GM12878 (cell line): ENCODE measurements at regions not wholly inside any gene's neighbourhood (a gene's known extent, or its start where the extent isn't known, plus 50 kb on each side); places are given as distances from the start of the nearest gene placed in this dataset.

Experiments used
- ATAC-seq: fragments of 200-7000 bp; cut with Tn5 transposase; 3 replicates; pipeline ENCODE4 v1.9.1; 2020; ENCODE audit warnings: mild to moderate bottlenecking, moderate library complexity
- BruUV-seq: library from RNA; stranded (reverse); fragments of 400-500 nt; replicated peaks from 2 replicates; lab custom pipeline; 2021; lab: Mats Ljungman, UMichigan
- CTCF ChIA-PET: fragments of 300-600 bp; sonication (Branson Sonifier 250); formaldehyde crosslinking; extraction: SDS; loops from one replicate; lab custom pipeline; 2021; ENCODE audit warnings: inconsistent platforms; lab: Yijun Ruan, JAX
- POLR2A ChIA-PET: fragments of 350-600 bp; formaldehyde crosslinking; extraction: SDS; loops from one replicate; lab custom pipeline; 2021; ENCODE audit warnings: inconsistent platforms; lab: Charles Lee
- RAD21 ChIA-PET: fragments of 300-600 bp; sonication (Branson Sonifier 250); formaldehyde crosslinking; loops from one replicate; lab custom pipeline; 2023; ENCODE audit warnings: antibody characterized with exemption; ENCODE audit not compliant: unreplicated experiment; lab: Charles Lee
- SMC1A ChIA-PET: fragments of 300-600 bp; sonication (Branson Sonifier 250); formaldehyde crosslinking; loops from one replicate; lab custom pipeline; 2023; ENCODE audit not compliant: unreplicated experiment, uncharacterized antibody; lab: Charles Lee
- DNase-seq: peaks from one replicate; pipeline ENCODE4 v3.0.0-alpha.2; 2011; ENCODE audit warnings: low read depth, low spot score
- FAIRE-seq: peaks from 3 replicates; lab custom pipeline; 2011; peaks lifted over from hg19 to GRCh38; lab: Jason Lieb, UNC
- H2AFZ ChIP-seq: 2 replicates; pipeline ENCODE4 v1.6.0; 2011; ENCODE audit warnings: low read depth, low read length, control low read depth; ENCODE audit not compliant: control insufficient read depth
- H3K27ac ChIP-seq: 2 replicates; pipeline ENCODE4 v1.5.1; 2011; ENCODE audit warnings: control low read depth; ENCODE audit not compliant: control insufficient read depth, insufficient read depth
- H3K27me3 ChIP-seq, 2 experiments: replicated peaks in 1 of 2; 2 replicates each; pipeline versions ENCODE4 v1.6.0 to v1.6.1; 2011; ENCODE audit warnings: low read length in 1 of 2; ENCODE audit not compliant: control insufficient read depth in 2 of 2, insufficient read depth in 2 of 2
- H3K36me3 ChIP-seq, 2 experiments: 2 replicates each; pipeline ENCODE4 v1.5.1; 2011; ENCODE audit warnings: low read length in 1 of 2; ENCODE audit not compliant: control insufficient read depth in 2 of 2, insufficient read depth in 2 of 2
- H3K4me1 ChIP-seq: 2 replicates; pipeline ENCODE4 v1.6.1; 2011; ENCODE audit warnings: mild to moderate bottlenecking, low read length, moderate library complexity, mixed read lengths; ENCODE audit not compliant: control insufficient read depth, insufficient read depth
- H3K4me2 ChIP-seq: 2 replicates; pipeline ENCODE4 v1.6.0; 2011; ENCODE audit warnings: control low read depth; ENCODE audit not compliant: control insufficient read depth, insufficient read depth
- H3K4me3 ChIP-seq: fragments of 200-600 bp; sonication (generic); 2 replicates; pipeline ENCODE4 v1.5.1; 2016
- H3K79me2 ChIP-seq: 2 replicates; pipeline ENCODE4 v1.6.0; 2011; ENCODE audit warnings: low read length; ENCODE audit not compliant: control insufficient read depth, insufficient read depth
- H3K9ac ChIP-seq: 2 replicates; pipeline ENCODE4 v1.8.0; 2011; ENCODE audit warnings: low read length, control low read depth, mixed read lengths; ENCODE audit not compliant: control insufficient read depth, insufficient read depth
- H3K9me3 ChIP-seq: replicated peaks from 3 replicates; pipeline ENCODE4 v1.5.1; 2011; ENCODE audit warnings: mild to moderate bottlenecking, low read length; ENCODE audit not compliant: control insufficient read depth, insufficient read depth
- H4K20me1 ChIP-seq: 2 replicates; pipeline ENCODE4 v1.6.0; 2011; ENCODE audit not compliant: control insufficient read depth, insufficient read depth
- CHD4 ChIP-seq: fragments of 200-600 bp; sonication (generic); IDR thresholded peaks from 2 replicates; pipeline ENCODE4 v1.6.1; 2016; ENCODE audit warnings: mild to moderate bottlenecking
- MXI1 ChIP-seq: fragments of 150-350 bp; IDR thresholded peaks from 2 replicates; pipeline ENCODE4 v1.6.1; 2011; ENCODE audit warnings: low read depth, mild to moderate bottlenecking, inconsistent platforms, low read length, improper control_type of control experiment
- REST ChIP-seq: IDR thresholded peaks from 2 replicates; pipeline ENCODE4 v1.6.1; 2012; ENCODE audit warnings: mild to moderate bottlenecking, low read depth, low read length
- SMAD1 ChIP-seq: fragments of 450-650 bp; IDR thresholded peaks from 2 replicates; pipeline ENCODE4 v1.6.1; 2018; ENCODE audit warnings: mild to moderate bottlenecking, low read depth; ENCODE audit not compliant: partially characterized antibody
- STAT1 ChIP-seq: fragments of 450-650 bp; conservative IDR thresholded peaks from 2 replicates; pipeline ENCODE4 v1.6.1; 2014; ENCODE audit warnings: antibody characterized with exemption, mild to moderate bottlenecking
- TARDBP ChIP-seq: IDR thresholded peaks from 2 replicates; pipeline ENCODE4 v1.6.1; 2016; ENCODE audit warnings: borderline replicate concordance
- ZNF592 ChIP-seq: fragments of 450-650 bp; IDR thresholded peaks from 2 replicates; pipeline ENCODE4 v1.6.1; 2017; ENCODE audit warnings: mild to moderate bottlenecking, moderate library complexity
- WGBS: methylation state at CpG from one replicate; pipeline ENCODE4 v1.1.6; 2016; ENCODE audit warnings: low lambda C conversion rate; ENCODE audit not compliant: insufficient replicate concordance, insufficient coverage; ENCODE audit errors: missing lambda C conversion rate; 5-methylcytosine and 5-hydroxymethylcytosine counted together
- in situ Hi-C: fragments of 300-500 bp; cut with MboI; formaldehyde crosslinking; loops from 9 replicates; pipeline ENCODE4 v1.14.3; 2018; ENCODE audit warnings: mixed read lengths
- intact Hi-C: fragments of 100-400 bp; cut with micrococcal nuclease; formaldehyde crosslinking; loops from one replicate; pipeline ENCODE4 v1.14.2; 2022; ENCODE audit not compliant: unreplicated experiment

GRCh38 chr15:75790631-75791336 lies 52.5 kb upstream of the UBE2Q2 start:
- H2AFZ ChIP-seq, result no peak overlapping the region
- ATAC-seq (no peak), FAIRE-seq (no peak), DNase-seq (no peak)
- H3K9me3 ChIP-seq, result no peaks in the 10 kb centered on the region
- no TSS peak for BruUV-seq
- no peaks in the 10 kb centered on the region for H3K36me3 ChIP-seq
- H3K9ac ChIP-seq, result no peak overlapping the region
- no peaks in the 10 kb centered on the region; a peak in 2 of 4 replicates for H3K27me3 ChIP-seq
- no peak for TF ChIP-seq ZNF592
- TF ChIP-seq CHD4, result no peak
- no peak for TF ChIP-seq TARDBP
- no peak for TF ChIP-seq STAT1
- TF ChIP-seq MXI1, result no peak
- no peak for TF ChIP-seq SMAD1
- no peak for TF ChIP-seq REST
- RAD21 ChIA-PET, result interaction anchor here (0.6 kb wide), 1 partner anchor 52 kb away, joined by 3 read pairs; no protein-coding TSS in a partner anchor
- H3K4me2 ChIP-seq, result no peak overlapping the region
- no peak overlapping the region for H3K27ac ChIP-seq
- H4K20me1 ChIP-seq, result no peaks in the 10 kb centered on the region
- H3K4me3 ChIP-seq, result no peak overlapping the region
- SMC1A ChIA-PET, result no interaction called here
- 29% methylated on average over 11 of the region's 11 CpGs for WGBS
- POLR2A ChIA-PET, result no interaction called here
- H3K4me1 ChIP-seq, result no peaks in the 10 kb centered on the region
- intact Hi-C loops, result no loop called here
- in situ Hi-C loops, result no loop called here
- H3K79me2 ChIP-seq, result no peaks in the 10 kb centered on the region
- CTCF ChIA-PET, result interaction anchor here (1.3 kb wide), 1 partner anchor 61 kb away, joined by 5 read pairs; no protein-coding TSS in a partner anchor
